NCI-H1930 (cell line): ENCODE measurements at regions not wholly inside any gene's neighbourhood (a gene's known extent, or its start where the extent isn't known, plus 50 kb on each side); places are given as distances from the start of the nearest gene placed in this dataset.

Source experiments
- DNase-seq, 2 experiments: peaks; one replicate each; lab custom pipeline; 2025; lab: John Stamatoyannopoulos, UW

DNA sequence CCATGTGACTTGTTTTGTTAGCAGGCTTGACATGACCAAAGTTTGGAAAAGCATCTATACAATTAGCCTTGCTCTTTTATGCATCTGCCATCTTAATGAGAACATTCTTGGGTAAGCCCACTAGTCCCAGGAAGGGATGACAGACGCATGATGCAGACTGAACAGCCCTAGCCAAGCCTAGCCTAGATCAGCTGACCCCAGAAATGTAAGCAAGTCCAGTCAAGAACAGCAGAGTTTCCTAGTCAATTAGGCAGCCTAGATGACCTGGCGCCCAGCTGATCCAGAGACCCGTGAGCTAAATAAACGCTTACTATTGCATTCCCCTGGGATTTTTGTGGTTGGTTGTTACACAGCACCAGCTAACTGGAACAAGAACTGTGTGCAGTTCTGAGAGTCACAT is 457.9 kb downstream of the BCOR start:
- DNase-seq, result no peak

DNA sequence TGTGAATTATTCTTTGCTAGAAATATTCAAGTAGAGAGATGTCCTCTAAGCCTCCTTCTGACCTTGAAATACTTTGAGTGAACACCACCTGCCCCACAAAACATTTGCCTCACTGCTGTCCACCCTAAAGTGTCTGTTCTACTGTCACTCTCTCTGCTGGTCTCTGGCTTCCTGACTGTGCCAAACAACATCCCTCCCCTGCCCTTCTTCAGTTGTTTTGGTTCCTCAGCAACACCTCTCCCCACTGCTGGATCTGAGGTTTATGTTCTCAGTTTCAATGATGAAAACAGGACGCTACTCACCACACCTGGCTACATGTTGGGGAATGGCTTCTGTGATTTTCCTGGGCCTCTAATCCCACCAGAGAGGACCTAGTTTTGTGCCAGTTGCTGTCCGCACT is 456.9 kb downstream of the BCOR start:
- no peak for DNase-seq

- no peak for DNase-seq
Observed at GRCh38 chrX:39642071-39642470, 455.7 kb downstream of the BCOR start.

DNA sequence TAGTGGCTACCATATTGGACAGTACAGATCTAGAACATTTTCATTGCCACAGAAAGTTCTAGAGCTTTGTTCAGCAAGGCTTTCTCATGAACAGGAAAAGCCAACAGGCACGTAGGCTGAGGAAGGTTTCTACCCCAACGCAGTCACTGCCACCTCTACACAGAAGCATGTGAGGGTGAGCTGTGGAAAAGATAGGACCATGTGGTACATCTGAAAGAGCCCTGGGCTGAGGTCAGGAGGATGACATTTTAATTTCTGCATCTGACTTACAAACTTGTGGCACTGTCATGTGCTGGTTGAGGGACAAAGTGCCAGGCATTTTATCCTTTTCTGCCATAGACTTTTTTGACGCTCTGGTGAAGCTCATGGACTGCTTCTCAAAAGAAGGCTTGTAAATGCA is 454.2 kb downstream of the BCOR start:
- DNase-seq, result no peak

DNA sequence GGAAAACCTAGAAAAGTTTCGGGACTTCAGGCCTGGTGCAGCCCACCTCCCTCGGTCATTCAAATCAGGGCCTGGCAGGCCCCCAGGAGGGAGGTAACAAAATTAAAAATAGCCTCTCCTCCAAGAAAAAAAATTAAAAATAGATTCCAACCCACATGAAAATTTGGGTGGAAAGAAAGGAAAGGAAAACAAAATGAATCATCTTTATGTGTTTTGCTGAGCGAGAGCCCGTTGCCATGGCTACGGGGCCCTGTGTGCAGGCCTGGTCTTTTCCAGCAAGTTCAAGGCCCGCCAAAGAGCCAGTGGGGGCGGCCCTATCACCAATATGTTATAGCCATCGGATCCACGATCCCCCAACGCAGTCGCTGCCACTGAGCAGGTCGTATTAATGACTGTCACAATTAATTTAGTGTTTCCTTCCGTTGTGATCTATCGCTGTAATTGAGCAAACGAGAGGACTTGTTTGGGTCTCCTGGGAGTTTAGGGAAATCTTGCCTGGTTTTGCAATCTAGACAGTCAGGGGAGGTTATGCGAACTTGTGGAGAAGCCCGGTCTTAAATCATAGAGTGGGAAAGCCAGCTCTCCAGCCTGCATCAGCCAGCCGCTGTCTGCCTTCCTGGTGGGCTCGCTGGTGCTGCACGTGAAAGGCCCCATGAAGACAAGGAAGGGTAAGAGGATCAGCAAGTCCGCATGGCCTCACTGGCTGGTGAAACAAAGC is 452.4 kb downstream of the BCOR start:
- DNase-seq, result no peak

- DNase-seq, result no peak
Observed at GRCh38 chrX:39648548-39649254, 449.1 kb downstream of the BCOR start.

GRCh38 chrX:39650768-39651347 is 446.9 kb downstream of the BCOR start:
- DNase-seq, result no peak

GRCh38 chrX:39652336-39652735 is 445.4 kb downstream of the BCOR start:
- no peak for DNase-seq

DNA sequence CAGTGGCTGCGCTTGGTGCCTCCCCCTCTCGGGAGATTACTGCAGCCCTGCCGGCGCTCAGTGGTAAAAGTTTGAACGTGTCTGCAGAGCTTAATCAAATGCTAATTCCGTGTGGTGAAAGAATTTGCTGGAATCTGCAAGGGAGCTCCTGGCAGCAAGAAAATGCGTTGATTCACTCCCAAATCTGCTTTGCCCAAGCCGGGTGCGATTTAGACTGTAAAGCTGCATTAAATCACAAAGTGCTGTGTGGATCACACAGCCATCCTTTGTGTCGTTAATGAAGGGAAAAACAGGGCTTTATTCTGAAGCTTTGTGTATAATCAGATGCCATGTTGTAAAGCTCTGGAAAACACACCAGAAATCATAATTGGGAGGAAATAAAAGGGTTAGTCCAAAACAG is 444.1 kb downstream of the BCOR start:
- no peak for DNase-seq

DNA sequence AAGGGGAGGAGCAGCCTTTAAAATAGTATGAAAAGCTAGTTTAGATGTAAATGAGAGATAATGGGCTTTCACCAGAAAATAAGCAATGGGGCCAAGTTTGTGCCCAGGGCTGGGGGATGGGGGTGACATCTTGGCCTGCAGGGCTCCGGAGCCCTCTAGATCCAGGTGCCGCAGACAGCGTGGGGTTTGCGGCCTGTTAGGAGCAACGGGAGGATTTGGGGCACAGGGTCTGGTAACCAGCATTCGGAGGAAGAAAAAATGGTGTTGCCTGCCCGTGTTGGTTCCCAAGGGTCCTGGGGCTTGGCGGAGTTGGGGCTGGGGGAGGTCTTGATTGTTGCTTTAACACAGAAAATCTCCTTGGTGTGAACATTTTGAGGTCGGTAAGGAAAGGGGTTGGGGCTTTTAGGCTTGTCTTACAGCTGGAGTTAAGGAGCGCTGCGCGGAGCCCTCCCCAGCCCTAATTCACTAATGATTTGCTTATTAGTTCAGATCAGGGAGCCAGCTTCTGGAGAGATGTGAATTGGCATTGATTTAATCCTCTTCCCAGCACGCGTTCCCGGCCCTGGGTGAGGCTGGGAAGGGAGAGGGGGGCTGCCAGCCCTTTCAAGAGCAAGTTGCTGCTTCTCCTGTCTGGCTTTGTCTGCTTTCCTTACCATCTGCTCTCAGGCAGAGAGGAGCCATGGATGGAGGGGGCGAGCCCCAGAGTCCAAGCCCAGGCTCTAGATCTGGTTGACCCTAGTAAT is 443.4 kb downstream of the BCOR start:
- no peak for DNase-seq

DNA sequence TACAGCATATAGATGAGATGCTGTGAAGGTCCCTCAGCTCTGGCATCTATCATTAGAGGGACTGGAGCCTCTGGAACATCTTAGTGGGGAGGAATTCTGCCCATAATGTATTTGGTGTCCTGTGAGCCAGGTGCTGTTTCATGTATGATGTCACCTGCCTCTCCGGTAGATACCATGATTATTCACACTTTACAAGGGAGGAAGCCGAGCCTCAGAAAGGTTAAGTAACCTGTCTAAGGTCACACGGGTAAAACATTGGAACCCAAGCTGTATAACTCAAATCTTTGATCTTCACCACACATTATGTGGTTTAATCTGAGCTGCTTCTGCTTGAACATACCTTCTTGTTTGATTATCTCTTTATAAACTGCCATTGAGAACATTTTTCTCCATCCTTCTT is 442.8 kb downstream of the BCOR start:
- no peak for DNase-seq

GRCh38 chrX:39661116-39661907 is 436.4 kb downstream of the BCOR start:
- no peak for DNase-seq

GRCh38 chrX:39665830-39666518 is 431.8 kb downstream of the BCOR start:
- DNase-seq, result no peak

DNA sequence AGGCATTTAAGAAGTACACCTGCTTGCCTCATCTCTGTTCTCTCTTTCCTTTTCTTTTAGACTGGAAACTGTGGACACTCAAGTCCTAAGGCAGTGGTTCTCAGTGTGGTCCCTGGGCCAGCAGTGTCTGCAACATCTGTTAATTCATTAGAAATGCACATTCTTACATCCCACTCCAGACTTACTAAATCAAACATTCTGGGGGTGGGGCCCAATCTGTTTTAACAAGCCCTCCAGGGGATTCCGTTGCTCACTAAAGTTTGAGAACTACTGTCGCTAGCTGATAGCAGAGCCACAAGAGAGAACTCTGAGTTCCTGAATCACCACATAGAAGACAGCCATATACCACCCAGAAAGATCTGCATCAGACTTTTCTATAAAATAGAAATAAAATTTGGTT is 430.6 kb downstream of the BCOR start:
- no peak for DNase-seq

- no peak for DNase-seq
Observed at GRCh38 chrX:39667736-39668482, 429.8 kb downstream of the BCOR start.

- DNase-seq, result no peak
Observed at GRCh38 chrX:39669668-39670067, 428.1 kb downstream of the BCOR start.

DNA sequence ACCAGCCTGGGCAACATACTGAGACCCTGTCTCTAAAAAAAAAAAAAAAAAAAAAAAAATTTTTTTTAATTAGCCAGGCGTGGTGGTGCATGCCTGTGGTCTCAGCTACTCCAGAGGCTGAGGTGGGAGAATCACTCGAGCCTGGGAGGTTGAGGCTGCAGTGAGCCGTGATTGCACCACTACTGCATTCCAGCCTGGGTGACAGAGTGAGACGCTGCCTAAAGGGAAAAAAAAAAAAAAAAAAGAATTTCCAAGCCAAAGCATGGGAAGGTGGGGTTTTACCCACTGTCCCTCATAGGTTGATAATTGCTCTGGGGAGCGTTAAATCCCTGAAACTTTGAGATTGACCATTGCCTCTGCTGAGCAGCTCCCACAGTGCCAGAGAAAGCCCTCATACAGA is 427.5 kb downstream of the BCOR start:
- DNase-seq, result no peak

DNA sequence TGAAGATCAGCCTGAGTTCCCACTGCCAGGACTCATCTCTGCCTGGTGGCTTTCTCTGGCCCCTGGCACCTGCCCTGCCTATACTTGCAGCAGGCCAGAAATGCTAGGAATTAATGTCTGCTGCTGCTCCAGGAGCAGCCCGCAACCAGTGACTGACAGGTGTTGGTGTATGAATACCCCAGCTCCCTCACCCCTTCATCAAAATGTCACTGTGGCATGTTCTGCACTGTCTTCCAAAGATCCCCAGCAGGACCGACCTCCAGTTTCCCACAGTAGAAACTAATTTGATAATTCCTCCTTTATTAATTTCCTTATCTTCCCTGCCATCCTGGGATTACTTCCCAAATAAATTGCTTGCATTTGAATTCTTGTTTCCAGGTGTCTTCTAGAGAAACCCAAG is 425.4 kb downstream of the BCOR start:
- DNase-seq, result no peak

- no peak for DNase-seq
Observed at GRCh38 chrX:39674490-39675161, 423.1 kb downstream of the BCOR start.

DNA sequence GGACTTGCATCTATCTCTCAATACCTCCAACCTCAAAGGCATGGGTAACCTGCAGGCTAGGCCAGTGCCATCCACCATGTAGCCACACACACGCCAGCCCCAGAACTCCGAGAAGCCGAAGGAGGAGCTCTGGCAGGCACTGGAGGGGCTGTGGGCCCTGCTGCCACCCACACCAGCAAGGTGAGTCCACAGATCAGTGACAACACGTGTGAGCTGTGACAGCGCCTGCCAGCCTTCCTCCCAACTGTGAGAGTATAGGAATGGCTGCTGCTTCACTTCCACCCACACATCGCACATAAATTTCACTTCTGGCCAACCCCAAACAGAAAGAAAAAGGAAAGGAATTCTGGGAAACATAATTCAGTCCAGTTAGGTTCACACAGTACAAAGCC is 422.6 kb downstream of the BCOR start:
- DNase-seq, result no peak
